Activated CD4-positive, alpha-beta T cell treated with anti-CD3 and anti-CD28 coated beads for 36 hours (primary cell): ENCODE measurements at regions not wholly inside any gene's neighbourhood (a gene's known extent, or its start where the extent isn't known, plus 50 kb on each side); places are given as distances from the start of the nearest gene placed in this dataset.
"Not testable (repeated sequence)": the region's sequence is repeated elsewhere in the genome, so short reads cannot be mapped to it uniquely, and the experiment has no call there.

Source experiments
- ATAC-seq: fragments of 200-7000 bp; cut with Tn5 transposase; one replicate; pipeline ENCODE4 v1.10.0; 2021; ENCODE audit warnings: mild to moderate bottlenecking, moderate library complexity
- CTCF ChIA-PET: fragments of 350-600 bp; sonication (Branson Sonifier 250); formaldehyde crosslinking; loops from one replicate; lab custom pipeline; 2021; ENCODE audit warnings: antibody characterized with exemption; lab: Charles Lee
- POLR2A ChIA-PET: fragments of 350-600 bp; sonication (Branson Sonifier 250); formaldehyde crosslinking; loops from one replicate; lab custom pipeline; 2021; ENCODE audit warnings: antibody characterized with exemption, inconsistent platforms; lab: Charles Lee
- DNase-seq: peaks from one replicate; pipeline ENCODE4 v3.0.0-alpha.2; 2020
- H3K27ac Mint-ChIP-seq: one replicate; pipeline ENCODE4 v1.8.0; 2021; ENCODE audit warnings: mixed read lengths
- H3K27me3 Mint-ChIP-seq: one replicate; pipeline ENCODE4 v1.8.0; 2021; ENCODE audit warnings: mixed read lengths
- H3K36me3 Mint-ChIP-seq: one replicate; pipeline ENCODE4 v1.8.0; 2021; ENCODE audit warnings: low read depth, mixed read lengths
- H3K4me1 Mint-ChIP-seq: one replicate; pipeline ENCODE4 v1.8.0; 2021; ENCODE audit warnings: mixed read lengths
- H3K4me3 Mint-ChIP-seq: one replicate; pipeline ENCODE4 v1.8.0; 2021; ENCODE audit warnings: mild to moderate bottlenecking, moderate library complexity, mixed read lengths
- H3K9me3 Mint-ChIP-seq: one replicate; pipeline ENCODE4 v1.8.0; 2021; ENCODE audit warnings: low read depth, mixed read lengths
- intact Hi-C, 2 experiments: fragments of 100-400 bp; cut with DNase I in 1 of 2; cut with micrococcal nuclease in 1 of 2; formaldehyde crosslinking; loops; one replicate each; pipeline versions ENCODE4 v1.14.2 to v1.15.1; 2022 to 2024; cut with DNase I, micrococcal nuclease

GRCh38 chr20:11180186-11180585, 506.4 kb upstream of the JAG1 start:
- no peak for ATAC-seq
- Mint-ChIP-seq H3K27me3 (no peaks in the 10 kb centered on the region), H3K36me3 (no peaks in the 10 kb centered on the region), H3K4me3 (no peak overlapping the region), H3K27ac (no peak overlapping the region), H3K9me3 (peaks cover 4% of the 10 kb centered on the region), H3K4me1 (no peaks in the 10 kb centered on the region)
- intact Hi-C loops: no loop called here
- no peak for DNase-seq
- ChIA-PET POLR2A (no interaction called here), CTCF (no interaction called here)

GRCh38 chr20:11181129-11181528, 507.3 kb upstream of the JAG1 start:
- H3K27me3 Mint-ChIP-seq, DNase-seq, intact Hi-C loops, H3K4me3 Mint-ChIP-seq, H3K36me3 Mint-ChIP-seq, H3K9me3 Mint-ChIP-seq, H3K27ac Mint-ChIP-seq, H3K4me1 Mint-ChIP-seq, POLR2A ChIA-PET, ATAC-seq: not testable (repeated sequence)
- CTCF ChIA-PET: interaction anchor here (0.7 kb wide), 1 partner anchor 226 kb away, joined by 3 read pairs; no protein-coding TSS in a partner anchor

GRCh38 chr20:11181966-11182365, 508.2 kb upstream of the JAG1 start:
- Mint-ChIP-seq H3K27me3 (no peaks in the 10 kb centered on the region), H3K27ac (no peak overlapping the region), H3K36me3 (no peaks in the 10 kb centered on the region), H3K9me3 (peaks cover 2% of the 10 kb centered on the region), H3K4me3 (no peak overlapping the region), H3K4me1 (no peaks in the 10 kb centered on the region)
- ChIA-PET POLR2A (no interaction called here), CTCF (no interaction called here)
- DNase-seq (no peak), ATAC-seq (no peak)
- intact Hi-C loops: no loop called here

- Mint-ChIP-seq H3K4me3 (no peak overlapping the region), H3K9me3 (peaks cover 2% of the 10 kb centered on the region), H3K4me1 (no peaks in the 10 kb centered on the region), H3K36me3 (no peaks in the 10 kb centered on the region), H3K27me3 (no peaks in the 10 kb centered on the region), H3K27ac (no peak overlapping the region)
- CTCF ChIA-PET: no interaction called here
- intact Hi-C loops: no loop called here
- ATAC-seq: no peak
- POLR2A ChIA-PET: no interaction called here
- no peak for DNase-seq
These were observed 508.9 kb upstream of the JAG1 start for GRCh38 chr20:11182720-11183119.

GRCh38 chr20:11186301-11187008, 512.7 kb upstream of the JAG1 start:
- Mint-ChIP-seq H3K4me1 (no peaks in the 10 kb centered on the region), H3K4me3 (no peak overlapping the region), H3K9me3 (peaks cover 2% of the 10 kb centered on the region), H3K27ac (no peak overlapping the region), H3K36me3 (no peaks in the 10 kb centered on the region), H3K27me3 (no peaks in the 10 kb centered on the region)
- ChIA-PET POLR2A (no interaction called here), CTCF (interaction anchor here (0.6 kb wide), 1 partner anchor 421 kb away, joined by 3 read pairs; no protein-coding TSS in a partner anchor)
- DNase-seq: no peak
- ATAC-seq: no peak
- intact Hi-C loops: no loop called here

GRCh38 chr20:11188843-11189603, 515.2 kb upstream of the JAG1 start:
- Mint-ChIP-seq H3K9me3 (peaks cover 2% of the 10 kb centered on the region), H3K27me3 (no peaks in the 10 kb centered on the region), H3K27ac (no peak overlapping the region), H3K36me3 (no peaks in the 10 kb centered on the region), H3K4me3 (no peak overlapping the region), H3K4me1 (no peaks in the 10 kb centered on the region)
- no peak for DNase-seq
- ChIA-PET CTCF (no interaction called here), POLR2A (no interaction called here)
- no peak for ATAC-seq
- intact Hi-C loops: no loop called here

- DNase-seq (no peak), ATAC-seq (no peak)
- POLR2A ChIA-PET: no interaction called here
- H3K27ac Mint-ChIP-seq: no peak overlapping the region
- H3K27me3 Mint-ChIP-seq: no peaks in the 10 kb centered on the region
- intact Hi-C loops: no loop called here
- no peaks in the 10 kb centered on the region for H3K4me1 Mint-ChIP-seq
- H3K36me3 Mint-ChIP-seq: no peaks in the 10 kb centered on the region
- CTCF ChIA-PET: no interaction called here
- no peaks in the 10 kb centered on the region for H3K9me3 Mint-ChIP-seq
- no peak overlapping the region for H3K4me3 Mint-ChIP-seq
These were observed 516.9 kb upstream of the JAG1 start for GRCh38 chr20:11190741-11191140.

GRCh38 chr20:11192106-11192505, 518.3 kb upstream of the JAG1 start:
- no peak overlapping the region for H3K27ac Mint-ChIP-seq
- DNase-seq (no peak), ATAC-seq (no peak)
- H3K9me3 Mint-ChIP-seq: no peaks in the 10 kb centered on the region
- H3K36me3 Mint-ChIP-seq: no peaks in the 10 kb centered on the region
- H3K27me3 Mint-ChIP-seq: no peaks in the 10 kb centered on the region
- ChIA-PET POLR2A (no interaction called here), CTCF (interaction anchor here (0.6 kb wide), 1 partner anchor 30 kb away, joined by 4 read pairs; no protein-coding TSS in a partner anchor)
- intact Hi-C loops: no loop called here
- H3K4me3 Mint-ChIP-seq: no peak overlapping the region
- H3K4me1 Mint-ChIP-seq: peaks cover 2% of the 10 kb centered on the region

- no peak for DNase-seq
- Mint-ChIP-seq H3K27me3 (peaks cover 2% of the 10 kb centered on the region), H3K9me3 (no peaks in the 10 kb centered on the region), H3K4me3 (no peak overlapping the region), H3K4me1 (peaks cover 2% of the 10 kb centered on the region), H3K27ac (no peak overlapping the region), H3K36me3 (no peaks in the 10 kb centered on the region)
- ChIA-PET POLR2A (no interaction called here), CTCF (no interaction called here)
- ATAC-seq: no peak
- intact Hi-C loops: no loop called here
These were observed 519.4 kb upstream of the JAG1 start for GRCh38 chr20:11193241-11193640.

- ChIA-PET POLR2A (no interaction called here), CTCF (interaction anchor here (0.6 kb wide), 1 partner anchor 54 kb away, joined by 3 read pairs; no protein-coding TSS in a partner anchor)
- Mint-ChIP-seq H3K4me3 (no peak overlapping the region), H3K27ac (no peak overlapping the region), H3K36me3 (no peaks in the 10 kb centered on the region), H3K9me3 (no peaks in the 10 kb centered on the region), H3K4me1 (peaks cover 2% of the 10 kb centered on the region), H3K27me3 (peaks cover 2% of the 10 kb centered on the region)
- DNase-seq: no peak
- intact Hi-C loops: no loop called here
- no peak for ATAC-seq
These were observed 521.4 kb upstream of the JAG1 start for GRCh38 chr20:11195169-11195568.

GRCh38 chr20:11195899-11196558, 522.2 kb upstream of the JAG1 start:
- Mint-ChIP-seq H3K4me1 (peaks cover 2% of the 10 kb centered on the region), H3K27me3 (peaks cover 2% of the 10 kb centered on the region), H3K4me3 (no peak overlapping the region), H3K27ac (no peak overlapping the region), H3K36me3 (no peaks in the 10 kb centered on the region), H3K9me3 (no peaks in the 10 kb centered on the region)
- CTCF ChIA-PET: no interaction called here
- intact Hi-C loops: no loop called here
- POLR2A ChIA-PET: no interaction called here
- DNase-seq: no peak
- no peak for ATAC-seq
